ENCODE measurements at regions not wholly inside any gene's neighbourhood (a gene's known extent, or its start where the extent isn't known, plus 50 kb on each side); places are given as distances from the start of the nearest gene placed in this dataset.

DNA sequence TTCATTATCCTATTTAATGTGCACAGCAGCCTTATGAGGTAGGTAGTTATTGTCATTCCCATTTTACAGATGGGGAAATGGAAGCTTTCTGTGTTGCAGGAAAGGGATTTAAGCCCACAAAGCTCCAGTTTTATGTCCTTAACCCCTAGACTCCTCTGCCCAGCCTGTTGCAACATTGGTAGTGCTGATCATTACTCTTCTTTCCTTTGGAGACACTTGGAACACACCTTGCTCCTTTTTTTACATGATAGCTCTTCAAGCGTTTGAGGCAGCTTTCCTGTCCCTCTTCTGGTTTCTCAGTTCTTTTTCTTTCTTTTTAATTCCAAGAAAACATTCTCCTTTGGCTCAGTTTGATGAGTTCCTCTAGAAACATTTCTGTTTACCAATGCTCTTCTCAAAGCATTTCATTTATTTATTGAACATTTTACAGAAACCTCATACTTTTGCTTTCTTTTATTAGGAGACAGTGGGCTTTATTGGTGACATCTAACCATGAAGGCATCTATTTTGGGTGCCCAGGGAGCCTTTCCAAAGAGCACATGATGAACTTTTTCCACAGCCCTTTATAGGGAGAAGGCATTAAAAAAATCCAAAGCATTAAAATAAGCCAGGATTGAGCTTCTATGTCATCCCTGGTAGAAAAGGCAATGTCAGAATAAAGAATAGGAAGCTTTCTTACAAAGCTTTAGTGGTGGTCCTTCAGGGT, 218.0 kb downstream of the TMEM38B start:
- TF ChIP-seq JUN (IDR thresholded peaks at IDR 0.05; ENCODE audit: borderline replicate concordance, insufficient read depth, insufficient read length, low read depth) (no peak), CTCF (IDR thresholded peaks at IDR 0.05; ENCODE audit: extremely low read depth in 1 of 2, insufficient read depth in 1 of 2, low read depth in 1 of 2, low read length in 2 of 2) (no peak), EZH2 (IDR thresholded peaks at IDR 0.05; ENCODE audit: borderline replicate concordance, low read depth, low read length, severe bottlenecking) (no peak), POLR2A (IDR thresholded peaks at IDR 0.05; ENCODE audit: low read depth, low read length) (no peak), POLR2AphosphoS5 (IDR thresholded peaks at IDR 0.05; ENCODE audit: insufficient read depth, low read depth, low read length) (no peak), FOS (IDR thresholded peaks at IDR 0.05; ENCODE audit: borderline replicate concordance, insufficient read depth, low read length) (no peak)
- TF ChIP-seq, protein P1, sequence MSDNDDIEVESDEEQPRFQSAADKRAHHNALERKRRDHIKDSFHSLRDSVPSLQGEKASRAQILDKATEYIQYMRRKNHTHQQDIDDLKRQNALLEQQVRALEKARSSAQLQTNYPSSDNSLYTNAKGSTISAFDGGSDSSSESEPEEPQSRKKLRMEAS (IDR thresholded peaks at IDR 0.05; ENCODE audit: insufficient read depth, insufficient read length), result no peak
